ENCODE measurements at regions not wholly inside any gene's neighbourhood (a gene's known extent, or its start where the extent isn't known, plus 50 kb on each side); places are given as distances from the start of the nearest gene placed in this dataset.

GRCh38 chr5:8843771-8844170, 702.1 kb downstream of the SEMA5A start:
- Histone ChIP-seq H2AFZ (ENCODE audit: control insufficient read depth, low read depth, low read length) (no peak overlapping the region), H3K27ac (ENCODE audit: control insufficient read depth, insufficient read depth) (no peak overlapping the region), H3K27me3 (replicated peaks in 1 of 2; ENCODE audit: control insufficient read depth in 2 of 2, insufficient read depth in 2 of 2, low read length in 1 of 2) (no peaks in the 10 kb centered on the region), H3K36me3 (ENCODE audit: control insufficient read depth in 2 of 2, insufficient read depth in 2 of 2, low read length in 1 of 2) (no peaks in the 10 kb centered on the region), H4K20me1 (ENCODE audit: control insufficient read depth, insufficient read depth) (no peaks in the 10 kb centered on the region), H3K4me1 (ENCODE audit: control insufficient read depth, insufficient read depth, low read length) (no peaks in the 10 kb centered on the region), H3K9me3 (replicated peaks; ENCODE audit: control insufficient read depth, insufficient read depth, low read length) (no peaks in the 10 kb centered on the region), H3K9ac (ENCODE audit: control insufficient read depth, insufficient read depth, low read length) (no peak overlapping the region), H3K4me2 (ENCODE audit: control insufficient read depth, insufficient read depth) (no peak overlapping the region), H3K4me3 (no peak overlapping the region), H3K79me2 (ENCODE audit: control insufficient read depth, insufficient read depth, low read length) (no peaks in the 10 kb centered on the region)
- intact Hi-C loops (cut with micrococcal nuclease; ENCODE audit: unreplicated experiment) (no loop called here), in situ Hi-C loops (cut with MboI) (no loop called here)
- BruUV-seq (replicated peaks) = no TSS peak
- ChIA-PET RAD21 (ENCODE audit: unreplicated experiment) (no interaction called here), CTCF (interaction anchor here (0.6 to 1.3 kb wide), 2 partner anchors 88 to 873 kb away, joined by 3 read pairs; no protein-coding TSS in a partner anchor), SMC1A (ENCODE audit: uncharacterized antibody, unreplicated experiment) (interaction anchor here (1.6 kb wide), 1 partner anchor 12 kb away, joined by 6 read pairs; no protein-coding TSS in a partner anchor), POLR2A (no interaction called here)
- TF ChIP-seq ZNF24 (IDR thresholded peaks at IDR 0.05) (no peak), PBX3 (IDR thresholded peaks at IDR 0.05; ENCODE audit: insufficient replicate concordance, low read depth, low read length) (no peak), FOXM1 (IDR thresholded peaks at IDR 0.05; ENCODE audit: low read depth, low read length) (no peak), CEBPZ (IDR thresholded peaks at IDR 0.05; ENCODE audit: low read depth, low read length) (no peak), HCFC1 (IDR thresholded peaks at IDR 0.05; ENCODE audit: low read length) (no peak), NBN (IDR thresholded peaks at IDR 0.05) (no peak), YY1 (IDR thresholded peaks at IDR 0.05; ENCODE audit: low read depth, low read length) (no peak), CEBPB (IDR thresholded peaks at IDR 0.05; ENCODE audit: borderline replicate concordance in 1 of 2, low read depth in 2 of 2, low read length in 2 of 2) (no peak), RFX5 (IDR thresholded peaks at IDR 0.05; ENCODE audit: low read depth, low read length) (no peak), SIN3A (IDR thresholded peaks at IDR 0.05; ENCODE audit: low read depth, low read length) (no peak), ZSCAN29 (IDR thresholded peaks at IDR 0.05) (no peak), HDGF (IDR thresholded peaks at IDR 0.05) (no peak), POLR2AphosphoS5 (IDR thresholded peaks at IDR 0.05; ENCODE audit: low read length) (no peak), RAD51 (IDR thresholded peaks at IDR 0.05) (no peak), IKZF2 (IDR thresholded peaks at IDR 0.05) (no peak), ASH2L (IDR thresholded peaks at IDR 0.05; ENCODE audit: borderline replicate concordance, low read depth) (no peak)
- DNase-seq (ENCODE audit: low read depth, low spot score) (no peak), ATAC-seq (no peak), FAIRE-seq (no peak)
- WGBS (ENCODE audit: insufficient coverage, insufficient replicate concordance, low lambda C conversion rate, missing lambda C conversion rate) = 33% methylated on average over 7 of the region's 7 CpGs

Data from GM12878 (cell line).